B cell (primary cell): ENCODE measurements at regions not wholly inside any gene's neighbourhood (a gene's known extent, or its start where the extent isn't known, plus 50 kb on each side); places are given as distances from the start of the nearest gene placed in this dataset.

Experiments
- ATAC-seq: fragments of 200-7000 bp; cut with Tn5 transposase; one replicate; pipeline ENCODE4 v1.10.0; 2021; ENCODE audit warnings: low read depth, mild to moderate bottlenecking, moderate number of reproducible peaks, moderate library complexity
- CTCF ChIA-PET: fragments of 350-600 bp; sonication (Branson Sonifier 250); formaldehyde crosslinking; loops from one replicate; lab custom pipeline; 2021; ENCODE audit warnings: antibody characterized with exemption, inconsistent platforms; lab: Charles Lee
- POLR2A ChIA-PET: fragments of 350-600 bp; sonication (Branson Sonifier 250); formaldehyde crosslinking; loops from one replicate; lab custom pipeline; 2021; ENCODE audit warnings: antibody characterized with exemption; lab: Charles Lee
- DNase-seq: peaks from one replicate; pipeline ENCODE4 v3.0.0; 2013
- H2AFZ ChIP-seq: 2 replicates; pipeline ENCODE4 v1.6.1; 2012; ENCODE audit warnings: mild to moderate bottlenecking, low read depth, low read length; ENCODE audit not compliant: insufficient read depth, poor library complexity, severe bottlenecking
- H3K27ac ChIP-seq, 2 donors: 1 replicate in 1 of 2; 2 replicates in 1 of 2; pipeline ENCODE4 v1.5.1; 2012 to 2013; ENCODE audit warnings: low read length in 2 of 2, mild to moderate bottlenecking in 2 of 2, moderate library complexity in 1 of 2
- H3K27me3 ChIP-seq, 4 experiments: fragments of 200-600 bp in 1 of 4; sonication (generic) in 1 of 4; replicated peaks in 1 of 4; 1 replicate in 2 of 4; 2 replicates in 2 of 4; pipeline versions ENCODE4 v1.6.1 to v1.7.0; 2013 to 2016; ENCODE audit warnings: low read length in 3 of 4, mild to moderate bottlenecking in 2 of 4, mixed read lengths in 1 of 4, moderate library complexity in 1 of 4; ENCODE audit not compliant: insufficient read depth in 4 of 4, control insufficient read depth in 3 of 4; ENCODE audit errors: control extremely low read depth in 1 of 4
- H3K36me3 ChIP-seq, 2 experiments: replicated peaks in 1 of 2; 1 replicate in 1 of 2; 2 replicates in 1 of 2; pipeline versions ENCODE4 v1.6.1 to v1.7.1; 2013; ENCODE audit warnings: low read length in 1 of 2; ENCODE audit not compliant: insufficient read depth in 2 of 2, control insufficient read depth in 1 of 2; ENCODE audit errors: control extremely low read depth in 1 of 2, extremely low read depth in 1 of 2
- H3K4me1 ChIP-seq, 2 donors: fragments of 200-600 bp in 1 of 2; sonication (generic) in 1 of 2; 1 replicate in 1 of 2; 2 replicates in 1 of 2; pipeline versions ENCODE4 v1.5.1 to v1.6.1; 2013 to 2017; ENCODE audit warnings: low read length in 2 of 2; ENCODE audit not compliant: control insufficient read depth in 2 of 2, insufficient read depth in 2 of 2
- H3K4me2 ChIP-seq: replicated peaks from 2 replicates; pipeline ENCODE3; 2012; ENCODE audit warnings: mild to moderate bottlenecking, low read depth, low read length; ENCODE audit not compliant: poor library complexity, severe bottlenecking
- H3K4me3 ChIP-seq, 5 experiments: fragments of 200-600 bp in 1 of 5; sonication (generic) in 1 of 5; 1 replicate in 3 of 5; 2 replicates in 2 of 5; pipeline versions ENCODE4 v1.5.1 to v1.7.0; 2011 to 2016; ENCODE audit warnings: low read length in 4 of 5, mild to moderate bottlenecking in 4 of 5, low read depth in 2 of 5, control low read depth in 1 of 5, moderate library complexity in 1 of 5; ENCODE audit not compliant: insufficient read depth in 1 of 5; ENCODE audit errors: control extremely low read depth in 1 of 5, extremely low read depth in 1 of 5
- H3K79me2 ChIP-seq: fragments of 200-600 bp; sonication (generic); one replicate; pipeline ENCODE4 v1.6.0; 2016; ENCODE audit warnings: low read length; ENCODE audit not compliant: control insufficient read depth, insufficient read depth
- H3K9ac ChIP-seq: fragments of 200-600 bp; sonication (generic); 2 replicates; pipeline ENCODE4 v1.6.1; 2017; ENCODE audit warnings: mild to moderate bottlenecking, low read length, moderate library complexity
- H3K9me3 ChIP-seq, 3 donors: one replicate each; pipeline versions ENCODE4 v1.6.1 to v1.7.1; 2013; ENCODE audit warnings: low read length in 2 of 3; ENCODE audit not compliant: control insufficient read depth in 2 of 3, insufficient read depth in 1 of 3; ENCODE audit errors: control extremely low read depth in 1 of 3
- H4K20me1 ChIP-seq: 2 replicates; pipeline ENCODE4 v1.6.0; 2012; ENCODE audit warnings: mild to moderate bottlenecking, low read length; ENCODE audit not compliant: insufficient read depth, control insufficient read depth, poor library complexity, severe bottlenecking
- H3K27ac Mint-ChIP-seq: one replicate; pipeline ENCODE4 v1.8.0; 2021; ENCODE audit warnings: mixed read lengths
- H3K27me3 Mint-ChIP-seq: one replicate; pipeline ENCODE4 v1.8.0; 2021; ENCODE audit warnings: mixed read lengths
- H3K4me1 Mint-ChIP-seq: one replicate; pipeline ENCODE4 v1.8.0; 2021; ENCODE audit warnings: mixed read lengths
- H3K4me3 Mint-ChIP-seq: one replicate; pipeline ENCODE4 v1.8.0; 2021; ENCODE audit warnings: mixed read lengths
- H3K9me3 Mint-ChIP-seq: one replicate; pipeline ENCODE4 v1.8.0; 2022; ENCODE audit warnings: mixed read lengths; ENCODE audit not compliant: insufficient read depth
- EZH2 ChIP-seq: IDR thresholded peaks from 2 replicates; pipeline ENCODE4 v1.6.1; 2012; ENCODE audit warnings: borderline replicate concordance, low read depth, mild to moderate bottlenecking, moderate library complexity, low read length; ENCODE audit not compliant: insufficient read depth, poor library complexity, severe bottlenecking
- WGBS: methylation state at CpG from one replicate; pipeline ENCODE4 v1.1.5; 2013; ENCODE audit warnings: missing lambda C conversion rate; ENCODE audit not compliant: insufficient coverage; 5-methylcytosine and 5-hydroxymethylcytosine counted together
- intact Hi-C: fragments of 100-400 bp; cut with micrococcal nuclease; formaldehyde crosslinking; loops from one replicate; pipeline ENCODE4 v1.10.0; 2022
- TF ChIP-seq, protein P1 (sequence below): fragments of 200-600 bp; IDR thresholded peaks from one replicate; pipeline ENCODE4 v1.8.0; 2022; ENCODE audit warnings: antibody characterized with exemption, mild to moderate bottlenecking

DNA sequence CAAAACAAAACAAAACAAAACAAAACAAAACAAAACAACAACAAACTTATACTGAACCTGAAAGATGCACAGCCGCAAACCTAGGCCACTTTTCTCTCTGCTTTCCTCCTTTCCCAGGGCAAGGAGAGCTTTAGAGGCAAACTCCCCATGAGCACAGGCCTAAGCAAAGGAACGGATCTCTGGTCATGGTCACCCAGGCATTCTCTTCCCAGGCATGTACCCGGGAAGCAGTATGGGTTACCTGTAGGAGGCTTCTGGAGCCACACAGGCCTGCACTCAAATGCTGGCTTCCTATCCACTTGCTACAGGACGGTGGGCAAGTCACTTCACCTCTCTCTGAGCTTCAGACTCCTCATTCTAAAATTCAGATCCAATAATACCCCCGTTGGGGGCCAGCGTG lies 171.8 kb downstream of the SMAD6 start:
- Histone ChIP-seq H3K9me3 (no peaks in the 10 kb centered on the region), H3K9ac (no peak overlapping the region), H3K79me2 (no peaks in the 10 kb centered on the region), H2AFZ (no peak overlapping the region), H3K4me1 (no peaks in the 10 kb centered on the region), H3K36me3 (no peaks in the 10 kb centered on the region), H3K4me3 (no peak overlapping the region), H3K27ac (no peak overlapping the region), H3K4me2 (no peak overlapping the region), H3K27me3 (no peaks in the 10 kb centered on the region), H4K20me1 (no peaks in the 10 kb centered on the region)
- H3K27me3 Mint-ChIP-seq = peaks cover 4% of the 10 kb centered on the region
- ATAC-seq (no peak), DNase-seq (no peak)
- POLR2A ChIA-PET = no interaction called here
- H3K4me3 Mint-ChIP-seq = no peak overlapping the region
- TF ChIP-seq, protein P1, sequence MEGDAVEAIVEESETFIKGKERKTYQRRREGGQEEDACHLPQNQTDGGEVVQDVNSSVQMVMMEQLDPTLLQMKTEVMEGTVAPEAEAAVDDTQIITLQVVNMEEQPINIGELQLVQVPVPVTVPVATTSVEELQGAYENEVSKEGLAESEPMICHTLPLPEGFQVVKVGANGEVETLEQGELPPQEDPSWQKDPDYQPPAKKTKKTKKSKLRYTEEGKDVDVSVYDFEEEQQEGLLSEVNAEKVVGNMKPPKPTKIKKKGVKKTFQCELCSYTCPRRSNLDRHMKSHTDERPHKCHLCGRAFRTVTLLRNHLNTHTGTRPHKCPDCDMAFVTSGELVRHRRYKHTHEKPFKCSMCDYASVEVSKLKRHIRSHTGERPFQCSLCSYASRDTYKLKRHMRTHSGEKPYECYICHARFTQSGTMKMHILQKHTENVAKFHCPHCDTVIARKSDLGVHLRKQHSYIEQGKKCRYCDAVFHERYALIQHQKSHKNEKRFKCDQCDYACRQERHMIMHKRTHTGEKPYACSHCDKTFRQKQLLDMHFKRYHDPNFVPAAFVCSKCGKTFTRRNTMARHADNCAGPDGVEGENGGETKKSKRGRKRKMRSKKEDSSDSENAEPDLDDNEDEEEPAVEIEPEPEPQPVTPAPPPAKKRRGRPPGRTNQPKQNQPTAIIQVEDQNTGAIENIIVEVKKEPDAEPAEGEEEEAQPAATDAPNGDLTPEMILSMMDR = no peak
- TF ChIP-seq EZH2 = no peak
- no peak overlapping the region for H3K27ac Mint-ChIP-seq
- CTCF ChIA-PET = no interaction called here
- no peaks in the 10 kb centered on the region for H3K9me3 Mint-ChIP-seq
- peaks cover 8% of the 10 kb centered on the region for H3K4me1 Mint-ChIP-seq
- WGBS = 94% methylated on average over 3 of the region's 6 CpGs
- intact Hi-C loops = no loop called here

DNA sequence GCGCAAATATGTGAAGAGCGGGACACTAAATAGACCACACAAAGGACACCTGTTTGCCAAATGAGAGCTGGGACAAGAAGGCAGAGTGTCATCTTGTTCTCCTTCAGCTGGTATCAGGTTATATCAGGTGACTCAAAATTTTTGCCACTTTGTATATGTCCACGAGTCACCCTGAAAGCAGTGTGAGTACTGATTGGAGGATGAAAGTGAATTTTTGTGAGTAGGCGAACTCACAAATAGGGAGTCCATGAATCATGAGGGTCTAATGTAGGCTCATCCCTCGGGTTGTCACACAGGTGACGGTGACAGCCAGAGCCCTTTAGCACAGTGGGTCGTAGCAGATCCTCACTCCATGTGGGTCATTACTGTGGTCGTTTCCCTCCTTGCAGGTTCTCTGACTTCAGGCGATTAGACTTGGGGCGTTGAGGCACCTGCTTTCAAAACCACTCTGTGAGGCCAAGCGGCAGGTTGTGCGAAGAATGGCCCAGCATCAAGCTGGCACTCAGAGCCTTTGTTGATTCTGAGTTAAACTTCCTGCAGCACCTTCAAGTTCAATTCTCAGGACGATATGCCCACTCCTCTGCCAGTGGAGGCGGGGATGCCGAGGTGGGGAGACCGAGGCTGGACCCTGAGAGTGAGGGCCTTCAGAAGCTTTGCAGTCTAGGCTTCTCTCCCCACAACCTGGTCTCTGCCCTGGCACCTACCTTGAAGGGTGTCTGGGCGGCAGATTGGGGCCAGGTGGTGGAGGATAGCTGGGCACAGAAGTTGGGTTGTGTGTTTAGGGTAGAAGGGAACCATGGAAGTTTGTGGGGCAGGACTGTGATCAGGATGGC lies 173.8 kb downstream of the SMAD6 start:
- no peaks in the 10 kb centered on the region for H3K4me1 ChIP-seq
- H3K9ac ChIP-seq = no peak overlapping the region
- no peak overlapping the region for H3K4me2 ChIP-seq
- no peaks in the 10 kb centered on the region for H3K36me3 ChIP-seq
- H3K9me3 ChIP-seq = no peaks in the 10 kb centered on the region
- no peak overlapping the region for H3K4me3 ChIP-seq
- no peak overlapping the region for H2AFZ ChIP-seq
- ChIA-PET POLR2A (no interaction called here), CTCF (interaction anchor here (0.5 kb wide), 1 partner anchor 20 kb away, joined by 3 read pairs; no protein-coding TSS in a partner anchor)
- no peaks in the 10 kb centered on the region for H3K27me3 ChIP-seq
- no peak for ATAC-seq
- Mint-ChIP-seq H3K9me3 (no peaks in the 10 kb centered on the region), H3K4me1 (peaks cover 6% of the 10 kb centered on the region), H3K27me3 (peaks cover 4% of the 10 kb centered on the region), H3K27ac (no peak overlapping the region), H3K4me3 (no peak overlapping the region)
- H3K27ac ChIP-seq = no peak overlapping the region
- WGBS = 93% methylated on average over 16 of the region's 17 CpGs
- no peaks in the 10 kb centered on the region for H4K20me1 ChIP-seq
- TF ChIP-seq, protein P1 = no peak
- TF ChIP-seq EZH2 = no peak
- intact Hi-C loops = no loop called here
- no peak for DNase-seq
- H3K79me2 ChIP-seq = no peaks in the 10 kb centered on the region
